Uterus (tissue), 3 donors: ENCODE measurements at regions not wholly inside any gene's neighbourhood (a gene's known extent, or its start where the extent isn't known, plus 50 kb on each side); places are given as distances from the start of the nearest gene placed in this dataset.
"Not testable (repeated sequence)": the region's sequence is repeated elsewhere in the genome, so short reads cannot be mapped to it uniquely, and the experiment has no call there.

Experiments
- DNase-seq, 2 donors: peaks; one replicate each; pipeline ENCODE4 v3.0.0-alpha.2; 2019 to 2020
- H3K27ac ChIP-seq, 2 donors: fragments of 200-600 bp; sonication (generic); 1 replicate in 1 of 2; 2 replicates in 1 of 2; pipeline ENCODE4 v1.5.1; 2016 to 2018
- H3K27me3 ChIP-seq, 2 donors: fragments of 200-600 bp; sonication (generic); one replicate each; pipeline ENCODE4 v1.5.1; 2018 to 2019; ENCODE audit warnings: control low read depth in 1 of 2
- H3K36me3 ChIP-seq, 2 donors: fragments of 200-600 bp; sonication (generic); one replicate each; pipeline ENCODE4 v1.5.1; 2019; ENCODE audit warnings: control low read depth in 1 of 2
- H3K4me1 ChIP-seq, 2 donors: fragments of 200-600 bp; sonication (generic); one replicate each; pipeline ENCODE4 v1.5.1; 2018 to 2019; ENCODE audit warnings: control low read depth in 1 of 2
- H3K4me3 ChIP-seq, 2 donors: fragments of 200-600 bp; sonication (generic); 1 replicate in 1 of 2; 2 replicates in 1 of 2; pipeline ENCODE4 v1.5.1; 2018 to 2019; ENCODE audit warnings: mild to moderate bottlenecking in 1 of 2
- H3K9me3 ChIP-seq, 2 donors: fragments of 200-600 bp; sonication (generic); one replicate each; pipeline ENCODE4 v1.5.1; 2019; ENCODE audit warnings: control low read depth in 1 of 2
- POLR2A ChIP-seq, 2 donors: fragments of 450-650 bp; IDR thresholded peaks; one replicate each; pipeline ENCODE4 v1.6.1; 2016; ENCODE audit warnings: antibody characterized with exemption in 2 of 2, mild to moderate bottlenecking in 1 of 2, moderate library complexity in 1 of 2
- intact Hi-C: fragments of 100-400 bp; cut with DNase I; formaldehyde crosslinking; loops from one replicate; pipeline ENCODE4 v1.15.1; 2023; ENCODE audit warnings: low total_unique reads
- TF ChIP-seq, protein P1 (sequence below), 4 experiments: fragments of 200-600 bp in 2 of 4; fragments of 450-650 bp in 2 of 4; sonication (generic) in 2 of 4; IDR thresholded peaks; one replicate each; pipeline ENCODE4 v1.5.1; 2016 to 2019; ENCODE audit warnings: antibody characterized with exemption in 4 of 4, mild to moderate bottlenecking in 2 of 4, moderate library complexity in 1 of 4
- donor health status: DM: yes; HTN: yes; CAD: no.

DNA sequence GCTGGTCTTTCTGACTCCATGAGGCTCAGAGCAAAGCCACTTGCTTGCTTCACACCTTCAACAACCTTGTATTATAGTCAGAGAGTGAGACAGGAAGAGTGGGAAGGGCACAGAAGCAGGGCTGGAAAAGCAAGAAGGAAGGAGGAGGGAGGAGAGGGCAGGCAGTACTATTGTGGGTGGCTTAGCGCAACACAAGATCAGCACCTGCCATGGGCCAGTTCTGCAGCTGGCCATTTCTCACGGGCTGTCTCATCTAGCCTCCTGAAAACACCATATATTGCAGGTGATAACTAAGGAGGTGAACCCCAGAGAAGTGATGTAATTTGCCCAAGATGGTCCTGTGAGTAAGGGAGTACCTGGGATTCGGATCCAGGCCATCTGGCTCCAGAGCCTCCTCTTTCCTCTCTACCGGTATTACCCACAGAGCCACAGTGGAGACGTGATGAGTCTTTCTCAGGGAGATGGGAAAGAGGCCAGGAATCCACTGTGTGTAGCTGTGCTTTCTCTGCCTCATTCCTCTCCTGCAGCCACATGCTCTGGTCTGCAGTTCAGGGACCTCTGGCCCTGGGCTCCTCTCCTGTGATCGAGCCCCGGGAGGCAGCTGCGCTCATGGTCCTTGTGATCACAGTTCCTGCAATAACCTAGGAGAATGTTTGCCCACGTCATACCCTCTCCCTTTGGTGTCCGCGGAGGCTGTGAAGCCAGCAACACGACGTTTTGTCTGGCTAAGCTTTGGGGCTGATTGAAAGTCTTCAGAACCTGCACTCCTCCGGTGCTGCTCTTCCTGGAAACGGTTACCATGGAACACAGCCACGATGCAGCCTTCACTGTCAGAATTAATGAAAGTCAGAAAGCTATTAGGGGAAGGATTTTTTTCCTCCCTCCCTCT, 178.1 kb upstream of the CCL2 start:
- intact Hi-C loops = no loop called here
- Histone ChIP-seq H3K36me3 (no peaks in the 10 kb centered on the region), H3K27ac (no peak overlapping the region), H3K4me3 (no peak overlapping the region), H3K4me1 (no peaks in the 10 kb centered on the region), H3K27me3 (no peaks in the 10 kb centered on the region), H3K9me3 (no peaks in the 10 kb centered on the region)
- no peak for DNase-seq
- no peak for TF ChIP-seq POLR2A (IDR thresholded peaks at IDR 0.05)
- TF ChIP-seq, protein P1, sequence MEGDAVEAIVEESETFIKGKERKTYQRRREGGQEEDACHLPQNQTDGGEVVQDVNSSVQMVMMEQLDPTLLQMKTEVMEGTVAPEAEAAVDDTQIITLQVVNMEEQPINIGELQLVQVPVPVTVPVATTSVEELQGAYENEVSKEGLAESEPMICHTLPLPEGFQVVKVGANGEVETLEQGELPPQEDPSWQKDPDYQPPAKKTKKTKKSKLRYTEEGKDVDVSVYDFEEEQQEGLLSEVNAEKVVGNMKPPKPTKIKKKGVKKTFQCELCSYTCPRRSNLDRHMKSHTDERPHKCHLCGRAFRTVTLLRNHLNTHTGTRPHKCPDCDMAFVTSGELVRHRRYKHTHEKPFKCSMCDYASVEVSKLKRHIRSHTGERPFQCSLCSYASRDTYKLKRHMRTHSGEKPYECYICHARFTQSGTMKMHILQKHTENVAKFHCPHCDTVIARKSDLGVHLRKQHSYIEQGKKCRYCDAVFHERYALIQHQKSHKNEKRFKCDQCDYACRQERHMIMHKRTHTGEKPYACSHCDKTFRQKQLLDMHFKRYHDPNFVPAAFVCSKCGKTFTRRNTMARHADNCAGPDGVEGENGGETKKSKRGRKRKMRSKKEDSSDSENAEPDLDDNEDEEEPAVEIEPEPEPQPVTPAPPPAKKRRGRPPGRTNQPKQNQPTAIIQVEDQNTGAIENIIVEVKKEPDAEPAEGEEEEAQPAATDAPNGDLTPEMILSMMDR (IDR thresholded peaks at IDR 0.05) = no peak

DNA sequence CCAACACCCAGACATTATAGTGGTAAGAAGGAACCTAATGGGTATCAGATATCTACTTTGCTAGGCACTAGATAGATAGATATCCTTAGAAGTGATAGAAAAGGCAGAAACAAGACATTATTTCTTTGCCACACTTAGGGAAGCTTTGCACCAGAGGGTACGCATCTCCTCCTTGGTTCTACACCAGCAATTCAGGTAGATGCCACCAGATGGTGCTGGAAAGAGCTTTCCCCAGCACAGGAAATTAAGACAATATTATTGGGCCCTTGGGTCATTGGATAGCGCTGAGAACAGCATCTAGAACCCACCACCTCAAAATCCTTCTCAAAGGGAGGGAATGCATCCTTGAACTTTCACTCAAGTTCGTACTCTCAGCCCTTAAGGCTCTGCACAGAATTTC, 173.8 kb upstream of the CCL2 start:
- intact Hi-C loops = no loop called here
- no peak for DNase-seq
- Histone ChIP-seq H3K27ac (no peak overlapping the region), H3K4me1 (no peaks in the 10 kb centered on the region), H3K9me3 (no peaks in the 10 kb centered on the region), H3K36me3 (no peaks in the 10 kb centered on the region), H3K27me3 (no peaks in the 10 kb centered on the region), H3K4me3 (no peak overlapping the region)
- no peak for TF ChIP-seq POLR2A (IDR thresholded peaks at IDR 0.05)
- TF ChIP-seq, protein P1 (IDR thresholded peaks at IDR 0.05) = no peak

DNA sequence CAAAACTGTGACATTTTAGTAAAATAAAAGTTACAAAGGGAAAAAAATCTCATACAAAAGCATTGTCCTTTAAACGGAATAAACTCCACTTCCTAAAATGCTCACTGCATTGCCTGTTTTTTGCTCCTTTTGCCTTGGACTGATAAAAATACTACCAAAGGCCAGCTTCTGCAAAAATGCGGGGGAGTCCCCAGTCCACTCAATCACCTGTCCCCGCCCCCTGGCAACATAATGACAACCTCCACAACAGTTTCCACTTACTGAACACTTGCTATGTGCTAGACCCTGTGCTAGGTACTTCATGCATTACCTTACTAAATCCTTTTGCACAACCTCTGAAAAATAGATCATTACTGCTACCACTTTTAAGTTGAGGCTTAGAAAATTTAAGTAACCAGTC, 172.7 kb upstream of the CCL2 start:
- Histone ChIP-seq H3K4me1 (no peaks in the 10 kb centered on the region), H3K4me3 (no peak overlapping the region), H3K9me3 (no peaks in the 10 kb centered on the region), H3K27me3 (no peaks in the 10 kb centered on the region), H3K27ac (no peak overlapping the region), H3K36me3 (no peaks in the 10 kb centered on the region)
- intact Hi-C loops = no loop called here
- TF ChIP-seq POLR2A (IDR thresholded peaks at IDR 0.05) = no peak
- TF ChIP-seq, protein P1 (IDR thresholded peaks at IDR 0.05) = no peak
- no peak for DNase-seq

DNA sequence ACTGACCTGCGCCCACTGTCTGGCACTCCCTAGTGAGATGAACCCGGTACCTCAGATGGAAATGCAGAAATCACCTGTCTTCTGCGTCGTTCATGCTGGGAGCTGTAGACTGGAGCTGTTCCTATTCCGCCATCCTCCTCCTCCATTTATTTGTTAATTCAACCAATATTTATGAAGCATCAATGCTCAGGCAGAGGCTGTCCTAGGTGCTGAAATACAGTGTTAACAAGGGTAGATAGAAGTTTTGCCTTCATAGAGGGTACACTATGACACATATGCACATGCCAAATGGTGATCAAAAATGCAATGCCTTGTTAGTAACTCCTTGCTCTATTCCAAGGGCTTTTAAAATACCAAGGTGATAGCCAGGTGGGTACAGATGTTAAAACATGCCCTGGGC, 166.0 kb upstream of the CCL2 start:
- H3K9me3 ChIP-seq, DNase-seq, intact Hi-C loops, H3K4me3 ChIP-seq, H3K36me3 ChIP-seq, H3K27me3 ChIP-seq, H3K4me1 ChIP-seq, H3K27ac ChIP-seq: not testable (repeated sequence)

DNA sequence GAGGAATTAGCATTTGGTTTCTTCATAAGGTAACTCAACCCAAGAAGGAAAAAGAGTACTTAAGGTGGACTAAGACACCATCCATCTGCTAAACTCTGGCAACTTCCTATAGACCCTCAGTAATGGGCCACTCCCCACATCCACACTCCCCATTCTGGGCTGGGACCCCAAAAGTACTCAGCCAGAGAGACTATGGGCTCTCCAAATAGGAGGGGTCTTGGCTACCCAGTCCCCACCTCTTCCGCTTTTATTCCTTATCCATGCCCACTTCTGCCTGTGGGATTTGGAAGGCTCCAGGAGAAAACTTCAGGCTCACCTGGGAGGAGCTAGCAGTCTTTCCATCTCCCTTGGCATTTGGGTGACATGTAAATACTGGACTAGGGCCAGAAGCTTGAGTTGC, 164.5 kb upstream of the CCL2 start:
- H3K27me3 ChIP-seq = no peaks in the 10 kb centered on the region
- H3K27ac ChIP-seq = no peak overlapping the region
- intact Hi-C loops = no loop called here
- DNase-seq = no peak
- no peaks in the 10 kb centered on the region for H3K9me3 ChIP-seq
- TF ChIP-seq POLR2A (IDR thresholded peaks at IDR 0.05) = no peak
- TF ChIP-seq, protein P1 (IDR thresholded peaks at IDR 0.05) = no peak
- no peak overlapping the region for H3K4me3 ChIP-seq
- no peaks in the 10 kb centered on the region for H3K36me3 ChIP-seq
- H3K4me1 ChIP-seq = no peaks in the 10 kb centered on the region
